GM13977 (cell line): ENCODE measurements at regions not wholly inside any gene's neighbourhood (a gene's known extent, or its start where the extent isn't known, plus 50 kb on each side); places are given as distances from the start of the nearest gene placed in this dataset.

Source experiments
- DNase-seq: peaks from one replicate; pipeline ENCODE4 v3.0.0; 2012; ENCODE audit warnings: low spot score
- in situ Hi-C: fragments of 300-500 bp; cut with MboI; formaldehyde crosslinking; loops from one replicate; pipeline ENCODE4 v1.12.0; 2022; ENCODE audit warnings: low sequenced_read_pairs, low pct_unique_long_range_greater_than_20kb, mixed read lengths, inconsistent platforms; ENCODE audit not compliant: unreplicated experiment
- TF ChIP-seq, protein P1 (sequence below): IDR thresholded peaks from 2 replicates; pipeline ENCODE4 v1.5.1; 2012; ENCODE audit warnings: mild to moderate bottlenecking, control low read depth; ENCODE audit not compliant: insufficient read depth; ENCODE audit errors: extremely low read depth, missing control alignments

DNA sequence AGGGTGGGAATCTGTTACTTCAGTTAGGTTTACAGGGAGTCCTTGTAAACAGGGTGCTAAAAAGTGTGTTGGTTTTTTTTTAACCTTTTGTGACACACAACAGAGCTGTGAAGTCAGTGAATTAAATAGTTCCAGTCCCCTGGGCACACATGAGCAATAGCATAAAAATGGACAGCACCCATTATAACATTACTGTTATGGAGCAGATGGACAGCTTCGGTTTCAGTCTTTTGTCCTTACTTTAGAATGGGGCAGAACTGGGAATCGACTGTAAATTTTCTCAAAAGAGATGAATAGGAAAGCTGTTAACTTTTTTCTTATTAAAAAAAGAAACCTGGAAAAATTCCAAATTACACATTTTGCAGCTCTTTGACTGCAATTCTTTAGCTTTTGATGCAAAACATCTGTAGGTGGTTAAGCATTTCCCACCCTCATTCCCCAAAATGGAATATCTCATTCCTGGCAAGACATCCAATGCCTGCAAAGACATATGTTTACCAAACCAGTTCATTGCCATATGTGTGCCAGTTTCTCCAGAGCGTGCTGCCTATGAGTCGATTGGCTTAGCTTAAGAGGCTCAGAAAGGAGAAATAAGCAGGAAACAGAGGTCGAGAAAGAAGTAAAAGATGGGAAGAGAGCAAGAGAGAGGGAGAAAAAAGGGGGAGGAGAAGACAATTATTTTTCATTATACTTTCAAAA, 212.3 kb upstream of the TMEM161B start:
- in situ Hi-C loops = no loop called here
- TF ChIP-seq, protein P1, sequence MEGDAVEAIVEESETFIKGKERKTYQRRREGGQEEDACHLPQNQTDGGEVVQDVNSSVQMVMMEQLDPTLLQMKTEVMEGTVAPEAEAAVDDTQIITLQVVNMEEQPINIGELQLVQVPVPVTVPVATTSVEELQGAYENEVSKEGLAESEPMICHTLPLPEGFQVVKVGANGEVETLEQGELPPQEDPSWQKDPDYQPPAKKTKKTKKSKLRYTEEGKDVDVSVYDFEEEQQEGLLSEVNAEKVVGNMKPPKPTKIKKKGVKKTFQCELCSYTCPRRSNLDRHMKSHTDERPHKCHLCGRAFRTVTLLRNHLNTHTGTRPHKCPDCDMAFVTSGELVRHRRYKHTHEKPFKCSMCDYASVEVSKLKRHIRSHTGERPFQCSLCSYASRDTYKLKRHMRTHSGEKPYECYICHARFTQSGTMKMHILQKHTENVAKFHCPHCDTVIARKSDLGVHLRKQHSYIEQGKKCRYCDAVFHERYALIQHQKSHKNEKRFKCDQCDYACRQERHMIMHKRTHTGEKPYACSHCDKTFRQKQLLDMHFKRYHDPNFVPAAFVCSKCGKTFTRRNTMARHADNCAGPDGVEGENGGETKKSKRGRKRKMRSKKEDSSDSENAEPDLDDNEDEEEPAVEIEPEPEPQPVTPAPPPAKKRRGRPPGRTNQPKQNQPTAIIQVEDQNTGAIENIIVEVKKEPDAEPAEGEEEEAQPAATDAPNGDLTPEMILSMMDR = no peak
- DNase-seq = no peak

DNA sequence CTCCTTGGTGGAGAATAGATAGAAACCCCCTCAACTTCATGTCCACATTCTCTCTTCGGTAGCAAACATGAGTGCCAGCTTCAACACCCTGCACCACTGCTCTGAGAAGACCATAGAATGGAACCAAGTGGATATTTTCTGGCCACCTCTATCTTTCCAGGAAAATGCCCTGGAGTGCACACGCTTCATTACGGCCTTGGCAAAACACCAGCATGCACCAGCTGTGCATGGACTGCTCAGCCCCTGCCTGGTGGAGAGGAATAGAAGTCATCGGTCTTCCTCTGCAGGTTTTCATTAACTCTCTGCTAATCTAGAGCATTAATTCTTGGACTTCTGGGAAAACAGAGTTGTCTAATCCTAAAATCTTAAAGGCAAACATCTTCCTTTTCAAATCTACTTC, 211.6 kb upstream of the TMEM161B start:
- TF ChIP-seq, protein P1 = no peak
- DNase-seq = no peak
- in situ Hi-C loops = no loop called here

DNA sequence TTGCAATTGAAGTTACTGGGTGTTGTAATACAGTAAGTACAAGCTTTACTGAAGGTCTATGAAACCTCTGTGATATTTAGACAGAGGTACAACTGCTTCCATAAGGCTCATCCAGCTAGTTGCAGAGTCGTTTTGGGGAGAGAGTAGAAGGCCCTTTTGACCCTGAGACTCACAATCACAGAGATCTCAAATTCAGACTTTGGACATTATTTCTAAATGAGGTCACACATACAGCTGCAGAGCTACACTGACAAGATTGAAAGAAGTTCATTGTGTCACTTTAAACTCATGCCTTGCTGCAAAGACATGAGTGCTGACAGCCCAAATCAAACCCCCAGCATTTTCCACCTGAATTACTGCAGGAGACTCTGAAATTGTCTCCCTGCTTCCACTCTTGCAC, 205.9 kb upstream of the TMEM161B start:
- in situ Hi-C loops = no loop called here

DNA sequence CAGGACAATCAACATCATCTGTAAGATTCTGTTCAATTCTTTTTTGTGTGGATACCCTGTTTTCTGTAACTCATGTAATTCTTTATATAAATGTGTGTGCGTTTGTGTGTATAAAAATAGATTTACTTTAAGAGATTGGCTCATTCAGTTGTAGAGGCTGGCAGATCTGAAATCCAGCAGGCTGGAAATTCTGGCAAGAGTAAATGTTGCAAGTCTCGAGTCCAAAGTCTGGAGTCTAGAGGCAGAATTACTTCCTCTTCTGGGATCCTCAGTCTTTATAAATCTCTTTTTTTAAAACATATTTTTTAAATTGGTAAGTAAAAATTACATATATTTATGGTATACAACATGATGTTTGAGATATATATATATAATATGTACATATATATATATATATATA, 202.1 kb upstream of the TMEM161B start:
- no peak for DNase-seq
- TF ChIP-seq, protein P1 = no peak
- in situ Hi-C loops = no loop called here

More for the DNA sequence above, 205.9 kb upstream of the TMEM161B start:
- TF ChIP-seq, protein P1 = no peak
- no peak for DNase-seq

DNA sequence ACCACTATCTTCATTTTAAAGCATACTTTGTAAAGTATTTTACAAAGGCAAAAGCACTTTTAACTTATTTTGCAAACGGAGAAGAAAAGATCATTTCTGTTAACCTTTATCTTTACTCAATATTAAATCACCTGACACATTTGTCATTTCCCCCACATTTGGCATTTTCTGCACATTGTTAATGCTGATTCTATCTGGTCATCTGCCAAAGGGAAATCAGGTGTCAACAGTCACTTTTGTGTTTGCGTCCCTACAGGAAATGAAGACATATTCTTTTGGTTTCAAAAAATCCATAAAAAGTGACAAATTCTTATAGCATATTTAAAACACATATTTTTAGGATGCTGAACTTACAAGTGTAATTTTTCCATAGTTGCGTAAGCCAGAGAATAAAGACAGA, 191.3 kb upstream of the TMEM161B start:
- TF ChIP-seq, protein P1 = no peak
- in situ Hi-C loops = no loop called here
- DNase-seq = no peak

DNA sequence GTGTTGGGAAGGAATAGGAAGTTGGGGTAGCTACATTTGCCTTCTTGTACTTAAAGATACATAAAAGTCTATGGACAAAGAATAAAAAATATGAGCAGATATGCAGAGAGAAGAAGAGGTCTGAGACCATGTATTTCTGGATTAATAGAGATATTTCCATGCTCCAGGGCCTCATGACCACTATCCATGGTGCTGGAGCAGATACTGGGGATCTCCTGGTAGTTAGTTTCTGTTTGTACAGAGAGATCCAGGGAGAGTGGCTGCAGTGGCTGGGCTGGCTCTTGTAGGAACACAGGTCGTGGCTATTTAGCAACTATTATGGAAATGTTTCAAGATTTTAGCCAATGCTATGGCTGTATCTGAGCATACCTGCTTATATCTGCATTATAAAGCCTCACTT, 184.2 kb upstream of the TMEM161B start:
- TF ChIP-seq, protein P1 = no peak
- in situ Hi-C loops = no loop called here
- DNase-seq = no peak
